HG03565 (cell line): ENCODE measurements at regions not wholly inside any gene's neighbourhood (a gene's known extent, or its start where the extent isn't known, plus 50 kb on each side); places are given as distances from the start of the nearest gene placed in this dataset.
"Not testable (repeated sequence)": the region's sequence is repeated elsewhere in the genome, so short reads cannot be mapped to it uniquely, and the experiment has no call there.

Experiments used
- ATAC-seq: cut with Tn5 transposase; IDR thresholded peaks from one replicate; pipeline ENCODE4 v1.9.1; 2021; ENCODE audit warnings: mild to moderate bottlenecking, moderate library complexity; ENCODE audit not compliant: unreplicated experiment

- no peak for ATAC-seq
Measured at GRCh38 chr4:38278255-38278654, 318.1 kb downstream of the PTTG2 start.

GRCh38 chr4:38279077-38279476 is 318.9 kb downstream of the PTTG2 start:
- no peak for ATAC-seq

GRCh38 chr4:38279650-38280322 is 319.6 kb downstream of the PTTG2 start:
- ATAC-seq: no peak

- no peak for ATAC-seq
Measured at GRCh38 chr4:38280323-38280706, 320.1 kb downstream of the PTTG2 start.

GRCh38 chr4:38281371-38282071 is 321.3 kb downstream of the PTTG2 start:
- ATAC-seq: no peak

- ATAC-seq: no peak
Measured at GRCh38 chr4:38283724-38284123, 323.5 kb downstream of the PTTG2 start.

GRCh38 chr4:38284294-38285030 is 324.3 kb downstream of the PTTG2 start:
- no peak for ATAC-seq

GRCh38 chr4:38287101-38287851 is 327.1 kb downstream of the PTTG2 start:
- ATAC-seq: no peak

- no peak for ATAC-seq
Measured at GRCh38 chr4:38289553-38289952, 329.4 kb downstream of the PTTG2 start.

- no peak for ATAC-seq
Measured at GRCh38 chr4:38290366-38290765, 330.2 kb downstream of the PTTG2 start.

- ATAC-seq: no peak
Measured at GRCh38 chr4:38290914-38291313, 330.7 kb downstream of the PTTG2 start.

- ATAC-seq: no peak
Measured at GRCh38 chr4:38292529-38292928, 332.3 kb downstream of the PTTG2 start.

- no peak for ATAC-seq
Measured at GRCh38 chr4:38294238-38294637, 334.0 kb downstream of the PTTG2 start.

GRCh38 chr4:38297061-38297460 is 336.9 kb downstream of the PTTG2 start:
- no peak for ATAC-seq

GRCh38 chr4:38298868-38299713 is 338.9 kb downstream of the PTTG2 start:
- ATAC-seq: no peak

- no peak for ATAC-seq
Measured at GRCh38 chr4:38302910-38303309, 342.7 kb downstream of the PTTG2 start.

- ATAC-seq: not testable (repeated sequence)
Measured at GRCh38 chr4:38304460-38304859, 344.3 kb downstream of the PTTG2 start.

- peak; percentile 38 for ATAC-seq
Measured at GRCh38 chr4:38306482-38307071, 346.4 kb downstream of the PTTG2 start.

- ATAC-seq: no peak
Measured at GRCh38 chr4:38308728-38309311, 348.6 kb downstream of the PTTG2 start.

GRCh38 chr4:38309471-38309870 is 349.3 kb downstream of the PTTG2 start:
- ATAC-seq: no peak
